ENCODE measurements at regions not wholly inside any gene's neighbourhood (a gene's known extent, or its start where the extent isn't known, plus 50 kb on each side); places are given as distances from the start of the nearest gene placed in this dataset.

DNA sequence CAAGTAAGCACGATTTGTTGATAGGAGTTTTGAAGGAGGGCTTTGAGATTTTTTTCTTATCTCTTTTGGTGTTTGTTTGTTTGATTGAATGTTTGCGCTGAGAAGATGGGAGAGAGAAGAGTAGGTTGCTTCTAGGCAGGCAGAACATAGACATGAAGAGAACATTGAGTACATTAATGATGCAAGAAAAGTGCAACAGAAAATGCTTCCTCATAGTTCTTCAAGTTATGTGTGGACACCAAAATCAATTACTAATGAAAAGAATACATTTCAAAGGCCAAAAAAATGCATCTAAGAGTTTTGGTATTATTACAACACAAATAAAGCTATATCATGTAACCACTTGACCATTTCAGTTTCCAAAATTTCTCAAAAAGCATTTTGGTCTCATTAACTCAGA, 191.0 kb upstream of the PPARGC1A start:
- CTCF ChIA-PET, result no interaction called here
- POLR2A ChIA-PET, result no interaction called here

DNA sequence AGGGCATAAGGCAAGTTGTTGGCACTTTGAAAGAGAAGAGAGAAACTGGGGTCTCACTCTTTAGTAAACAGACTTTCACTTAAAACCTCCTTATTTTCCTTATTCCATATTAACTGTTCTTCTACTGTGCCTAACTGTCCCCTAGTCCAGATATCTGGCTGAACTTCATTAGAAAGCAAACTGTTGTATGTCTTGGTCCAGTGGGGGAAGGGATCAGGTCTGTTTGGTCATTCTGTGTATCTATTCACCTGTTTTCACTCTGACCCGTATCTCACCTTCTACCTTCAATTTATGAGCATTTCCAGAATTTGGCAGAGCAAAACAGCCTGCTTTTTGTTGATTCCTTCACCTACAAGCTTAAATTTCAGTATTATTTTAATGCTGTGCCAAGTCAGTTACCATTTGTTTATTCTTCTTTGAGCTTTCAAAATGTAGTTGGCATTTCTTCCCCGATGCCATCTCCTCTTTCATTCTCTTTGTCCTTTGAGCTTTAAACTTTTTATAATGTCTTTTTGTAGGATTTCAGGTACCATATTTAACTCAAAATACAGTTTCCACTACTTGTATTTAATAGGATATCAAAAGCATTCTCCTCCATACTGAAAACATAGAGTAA, 188.6 kb upstream of the PPARGC1A start:
- POLR2A ChIA-PET, result no interaction called here
- CTCF ChIA-PET, result no interaction called here

GRCh38 chr4:24076811-24077210, 187.0 kb upstream of the PPARGC1A start:
- ChIA-PET CTCF (no interaction called here), POLR2A (no interaction called here)

DNA sequence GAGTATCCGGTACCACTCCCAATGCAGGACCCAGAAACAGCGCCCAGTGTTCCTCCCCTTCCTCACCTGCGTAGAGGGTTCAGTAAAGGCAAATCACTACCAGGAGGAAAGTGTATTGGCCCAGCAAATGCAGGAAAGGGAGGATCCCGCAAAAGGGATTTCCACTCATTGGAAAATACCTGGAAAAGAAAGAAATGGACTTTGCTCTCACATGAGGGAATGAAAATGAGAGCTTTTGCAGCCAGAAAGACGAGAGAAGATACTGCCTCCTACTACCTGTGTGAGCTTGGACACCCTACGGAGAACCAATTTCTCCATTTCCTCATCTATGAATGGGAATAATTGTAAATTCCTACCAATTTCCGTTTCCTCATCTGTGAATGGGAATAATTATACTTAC, 184.1 kb upstream of the PPARGC1A start:
- POLR2A ChIA-PET, result no interaction called here
- CTCF ChIA-PET, result no interaction called here

DNA sequence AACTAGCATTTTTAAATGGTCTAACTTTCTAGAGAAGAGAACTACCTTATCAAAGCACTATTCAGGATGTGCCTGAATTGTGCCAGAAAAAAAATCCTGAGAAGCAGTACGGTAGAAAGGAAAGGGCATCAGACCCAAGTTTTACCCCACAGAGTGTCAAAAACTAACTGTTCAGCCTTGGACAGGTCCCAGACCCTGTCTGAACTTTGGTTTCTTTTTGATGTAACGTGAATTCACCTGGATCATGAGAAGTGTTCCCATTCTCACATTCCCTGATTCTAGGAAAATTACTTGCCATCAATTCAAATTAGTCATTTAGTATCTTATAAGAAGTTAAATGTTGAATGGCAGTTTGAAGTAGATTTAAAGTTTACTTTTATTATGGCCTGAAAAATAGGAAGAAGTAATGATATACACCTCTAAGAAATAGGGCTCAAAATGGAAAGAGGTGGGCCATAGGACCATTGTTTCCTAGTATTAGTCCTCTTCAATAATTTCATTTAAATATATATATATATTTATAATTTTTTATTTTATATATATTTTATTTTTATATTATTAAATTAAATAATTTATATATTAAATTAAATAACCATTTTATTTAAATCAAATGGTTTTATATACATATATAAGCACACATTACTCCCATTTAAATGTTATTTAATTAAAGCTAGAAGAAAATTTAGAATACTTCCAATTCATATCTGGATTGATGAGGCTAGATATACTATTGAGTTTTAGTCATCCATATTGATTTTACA, 181.9 kb upstream of the PPARGC1A start:
- ChIA-PET CTCF (no interaction called here), POLR2A (no interaction called here)

DNA sequence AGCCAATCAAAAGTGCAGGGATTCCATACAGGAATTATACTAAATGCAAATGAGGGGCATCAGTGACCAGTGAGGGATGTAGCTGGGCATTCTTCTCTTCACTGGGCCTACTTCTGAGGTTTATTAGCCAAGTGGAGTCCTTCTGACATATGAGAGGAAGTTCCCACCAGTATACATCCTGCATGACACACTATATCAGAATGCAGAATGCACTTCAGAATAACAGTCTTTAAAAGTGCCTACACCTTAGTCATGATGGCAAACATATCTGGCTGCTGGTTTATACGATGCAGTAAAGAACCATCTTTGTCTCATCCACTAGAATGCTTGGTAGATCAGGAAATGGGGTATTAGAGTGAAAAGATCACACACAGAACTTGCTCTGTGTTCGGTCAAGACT, 180.3 kb upstream of the PPARGC1A start:
- ChIA-PET POLR2A (no interaction called here), CTCF (no interaction called here)

GRCh38 chr4:24067367-24068193, 177.7 kb upstream of the PPARGC1A start:
- POLR2A ChIA-PET, result no interaction called here
- CTCF ChIA-PET, result no interaction called here

DNA sequence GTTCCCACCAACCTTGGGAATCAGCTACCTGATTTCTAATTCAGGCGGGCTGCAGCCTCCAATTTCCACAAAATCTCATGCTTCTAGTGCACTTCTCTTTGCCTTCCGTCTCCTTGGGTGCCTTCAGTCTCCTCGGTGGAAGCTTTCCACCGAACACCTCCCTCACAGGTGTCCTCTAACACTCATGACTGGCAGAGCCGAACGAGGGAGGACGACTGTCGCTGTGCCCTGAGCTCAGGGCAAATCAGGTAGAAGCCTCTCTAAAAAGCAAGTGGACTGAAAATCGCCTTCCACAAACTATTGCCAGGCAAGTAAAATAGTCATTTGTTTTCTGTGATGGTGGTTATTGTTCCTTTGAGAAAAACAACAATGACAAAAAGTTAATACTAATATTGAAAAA, 176.1 kb upstream of the PPARGC1A start:
- CTCF ChIA-PET, result no interaction called here
- POLR2A ChIA-PET, result no interaction called here

- ChIA-PET POLR2A (no interaction called here), CTCF (no interaction called here)
Measured at GRCh38 chr4:24063731-24064130, 173.9 kb upstream of the PPARGC1A start.

DNA sequence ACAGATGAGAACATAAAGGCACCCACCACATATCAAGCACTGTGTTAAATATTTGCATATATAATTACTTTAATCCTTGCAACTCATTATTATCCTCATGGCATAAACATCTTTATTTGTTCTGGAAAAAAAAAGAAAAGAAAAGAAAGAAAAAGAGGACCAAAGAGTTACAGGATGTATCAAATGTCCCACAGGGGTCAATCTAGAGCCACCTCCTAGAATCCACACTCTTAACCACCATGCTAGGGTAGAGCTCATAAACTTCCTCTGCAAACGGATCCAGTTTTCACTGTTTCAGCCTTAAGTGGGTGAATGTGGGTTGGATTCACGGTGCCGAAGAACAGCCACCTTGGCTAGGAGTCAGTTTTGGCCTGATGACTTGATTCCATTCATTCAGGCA, 171.1 kb upstream of the PPARGC1A start:
- ChIA-PET POLR2A (no interaction called here), CTCF (no interaction called here)

DNA sequence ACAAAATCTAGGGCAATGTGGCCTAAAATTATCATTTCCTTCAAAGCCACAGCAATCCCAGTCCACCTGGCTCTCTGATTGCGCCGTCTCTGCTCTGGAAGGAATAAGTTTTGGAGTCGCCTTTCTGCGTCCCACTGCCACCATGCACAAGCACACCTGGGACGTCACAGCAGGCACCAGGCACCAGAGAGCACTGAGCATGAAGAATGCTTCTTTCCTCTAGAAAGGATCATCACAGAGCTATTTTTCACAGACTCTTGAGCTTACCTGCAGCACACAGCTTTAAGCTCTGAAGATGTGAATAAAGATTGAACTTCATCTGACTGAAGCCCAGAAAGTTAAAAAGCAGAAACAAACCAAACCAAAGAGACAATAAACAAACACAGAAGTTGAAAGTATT, 170.0 kb upstream of the PPARGC1A start:
- ChIA-PET POLR2A (no interaction called here), CTCF (no interaction called here)

- ChIA-PET POLR2A (no interaction called here), CTCF (no interaction called here)
Measured at GRCh38 chr4:24057915-24058559, 168.2 kb upstream of the PPARGC1A start.

DNA sequence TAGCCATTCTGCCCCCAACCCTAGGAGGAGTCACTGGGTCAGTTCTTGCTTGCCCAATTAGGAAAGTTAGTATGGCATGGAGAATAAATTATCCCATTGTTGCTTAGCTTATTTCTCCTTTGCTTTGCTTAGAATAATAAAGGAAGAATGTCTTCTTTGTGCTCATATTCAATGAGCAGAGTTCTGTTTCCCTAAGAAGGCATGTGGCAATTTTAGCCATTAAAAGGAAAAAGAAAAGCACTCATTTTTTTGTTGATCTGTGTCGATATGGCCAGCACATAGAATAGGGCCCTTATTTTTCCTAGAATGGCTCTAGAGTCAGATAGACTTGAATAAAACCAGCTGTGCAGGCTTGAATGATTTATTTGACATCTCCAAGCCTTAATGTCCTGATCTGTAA, 166.4 kb upstream of the PPARGC1A start:
- POLR2A ChIA-PET, result no interaction called here
- CTCF ChIA-PET, result no interaction called here

DNA sequence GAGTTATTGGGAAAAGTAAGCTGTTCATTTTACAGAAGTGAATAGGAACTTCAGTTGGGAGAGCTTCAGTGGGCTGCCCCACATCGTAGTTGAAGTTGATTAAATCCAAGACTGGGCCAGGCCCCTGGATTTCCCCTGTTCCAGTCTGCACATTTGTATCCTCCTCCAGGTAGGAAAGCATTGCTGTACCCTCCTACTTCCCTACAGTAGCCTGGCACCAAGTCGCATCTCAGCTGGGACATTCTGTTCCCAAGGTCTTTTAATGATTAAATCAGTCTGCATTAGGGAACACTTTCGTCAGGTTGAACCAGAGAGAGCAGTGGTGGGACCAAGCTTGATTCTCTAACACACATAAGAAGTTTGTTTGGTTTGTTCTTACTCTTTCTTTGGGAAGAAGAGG, 165.8 kb upstream of the PPARGC1A start:
- POLR2A ChIA-PET, result no interaction called here
- CTCF ChIA-PET, result no interaction called here

DNA sequence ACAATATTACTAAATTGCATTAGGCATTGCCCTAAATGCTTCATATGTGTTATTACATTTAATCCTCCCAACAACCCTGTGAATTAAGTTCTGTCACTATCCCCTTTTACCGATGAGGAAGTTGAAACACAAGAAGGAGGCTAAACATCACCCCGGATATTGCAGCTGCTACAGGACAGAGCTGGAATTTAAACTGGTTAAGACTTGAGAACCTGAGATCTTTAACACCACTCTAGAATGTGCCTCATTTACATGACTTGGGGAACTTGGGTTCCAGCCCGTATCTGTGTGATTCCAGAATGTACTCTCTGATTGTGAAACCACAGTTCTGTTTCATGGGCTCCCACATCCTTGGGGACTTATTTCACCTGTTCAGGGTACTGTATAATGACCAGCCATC, 165.1 kb upstream of the PPARGC1A start:
- CTCF ChIA-PET, result no interaction called here
- POLR2A ChIA-PET, result no interaction called here

DNA sequence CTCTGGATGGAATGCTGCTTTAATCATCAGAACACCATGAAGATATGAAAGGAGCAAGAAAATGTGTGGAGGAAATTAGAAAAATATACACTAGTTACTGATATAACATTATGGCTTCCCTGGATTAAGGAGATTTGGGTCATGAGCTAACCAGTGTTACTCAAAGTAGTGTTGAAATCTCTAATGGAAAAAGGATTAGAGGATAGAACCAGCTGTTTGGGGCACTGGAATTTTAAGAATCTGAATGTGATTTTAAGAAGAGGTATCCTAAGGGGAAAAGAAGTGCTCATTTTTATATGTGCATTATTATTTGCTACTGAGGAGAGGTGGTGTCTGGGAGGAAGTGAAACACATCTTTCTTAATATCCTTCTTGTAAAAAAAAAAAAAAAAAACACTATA, 164.1 kb upstream of the PPARGC1A start:
- ChIA-PET POLR2A (no interaction called here), CTCF (no interaction called here)

DNA sequence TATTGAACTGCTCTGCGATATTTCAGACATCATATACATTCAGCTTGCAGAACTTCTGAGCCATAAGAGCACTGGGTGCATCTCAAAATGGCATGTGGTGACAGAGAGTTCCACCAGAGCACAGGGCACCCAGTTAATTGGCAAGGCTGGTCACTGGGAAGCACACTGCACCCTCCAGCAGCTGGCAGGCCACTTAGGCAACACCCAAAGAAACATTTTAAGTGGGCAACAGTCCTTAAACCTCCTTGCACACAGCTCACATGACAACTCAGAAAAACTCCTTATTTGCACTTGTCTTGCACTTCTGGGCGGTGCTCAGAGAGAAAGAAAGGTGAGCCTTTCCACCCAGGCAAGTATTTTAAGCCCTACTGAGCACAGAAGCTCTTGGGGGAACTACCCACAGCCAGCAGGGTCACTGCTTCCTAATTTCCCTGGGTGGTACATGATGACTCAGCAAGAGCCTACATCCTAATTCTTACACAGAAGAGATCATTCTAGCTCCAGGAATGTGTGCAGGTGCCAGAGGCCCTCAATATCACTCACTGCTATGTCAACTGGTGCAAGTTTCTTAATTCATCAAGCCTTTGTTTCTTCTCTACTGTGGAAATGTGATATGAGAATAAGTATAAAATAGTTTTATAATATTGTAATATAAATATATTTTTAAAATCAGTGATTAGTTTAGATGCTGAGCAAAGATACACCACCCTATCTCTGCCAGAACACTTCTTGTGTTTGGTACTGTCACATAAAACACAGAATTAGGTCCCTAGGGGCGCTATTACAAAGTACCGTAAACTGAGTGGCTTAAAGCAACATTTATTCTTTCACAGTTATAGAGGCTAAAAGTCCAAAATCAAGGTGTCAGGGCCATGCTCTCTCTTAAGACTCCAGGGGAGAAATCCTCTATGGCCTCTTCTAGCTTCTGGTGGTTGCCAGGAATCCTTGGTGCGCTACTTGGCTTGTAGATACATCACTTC, 155.1 kb upstream of the PPARGC1A start:
- ChIA-PET CTCF (no interaction called here), POLR2A (no interaction called here)

DNA sequence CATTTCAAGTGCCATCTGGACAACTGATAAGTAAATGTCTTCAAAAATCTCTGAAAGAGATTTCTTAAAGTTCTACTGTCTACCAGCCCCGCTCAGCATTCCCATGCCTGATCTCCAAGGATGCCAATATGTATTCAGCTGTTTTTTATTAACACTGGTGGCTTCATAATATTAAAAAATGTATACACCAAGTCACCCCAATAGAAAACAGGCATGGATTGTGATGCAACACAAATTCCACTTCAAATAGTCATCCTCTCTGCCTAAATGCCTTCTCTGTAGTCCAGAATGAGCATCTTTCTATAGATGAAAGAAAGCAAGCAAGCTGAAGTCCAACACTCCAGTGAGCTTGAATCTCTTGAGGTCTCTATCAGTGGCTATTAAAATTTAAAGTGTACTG, 152.2 kb upstream of the PPARGC1A start:
- ChIA-PET POLR2A (no interaction called here), CTCF (no interaction called here)

- CTCF ChIA-PET, result interaction anchor here (1.1 kb wide), 1 partner anchor 151 kb away, joined by 6 read pairs; no protein-coding TSS in a partner anchor
- POLR2A ChIA-PET, result no interaction called here
Measured at GRCh38 chr4:24040811-24041210, 151.0 kb upstream of the PPARGC1A start.

DNA sequence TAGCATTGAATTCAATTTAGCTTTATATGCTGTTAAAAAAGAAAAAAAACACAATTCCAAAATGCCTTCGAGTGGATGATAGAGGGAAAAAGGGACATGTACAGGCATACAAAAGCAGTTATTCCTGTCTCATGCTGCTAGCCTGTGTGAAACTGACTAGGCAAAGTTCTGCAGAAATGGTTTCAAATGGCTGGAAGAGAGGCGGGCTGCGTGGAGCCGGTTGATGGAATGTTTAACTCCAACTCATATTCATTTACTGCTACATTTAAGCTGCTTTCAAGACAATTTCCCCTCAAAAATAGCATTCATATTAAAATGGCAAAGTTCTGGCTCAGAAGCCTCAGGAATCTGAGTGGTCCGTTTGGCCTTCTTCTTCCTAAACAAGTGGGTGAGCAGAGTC, 143.8 kb upstream of the PPARGC1A start:
- CTCF ChIA-PET, result no interaction called here
- POLR2A ChIA-PET, result no interaction called here

Measured in activated CD8-positive, alpha-beta memory T cell treated with anti-CD3 and anti-CD28 coated beads for 36 hours (primary cell).